H1 (cell line): ENCODE measurements at regions not wholly inside any gene's neighbourhood (a gene's known extent, or its start where the extent isn't known, plus 50 kb on each side); places are given as distances from the start of the nearest gene placed in this dataset.

Experiments used
- ASH2L ChIP-seq: fragments of 200-600, 300-600 bp; sonication (generic); IDR thresholded peaks from one replicate; pipeline ENCODE4 v1.7.1; 2017; ENCODE audit warnings: low read length
- BRCA1 ChIP-seq: IDR thresholded peaks from 2 replicates; pipeline ENCODE4 v1.6.1; 2012; ENCODE audit warnings: low read depth, low read length, improper control_type of control experiment
- CEBPB ChIP-seq: IDR thresholded peaks from 2 replicates; pipeline ENCODE4 v1.6.1; 2012; ENCODE audit warnings: low read depth, low read length
- CHD7 ChIP-seq: fragments of 300-600 bp; sonication (generic); IDR thresholded peaks from 2 replicates; pipeline ENCODE4 v1.7.1; 2012; ENCODE audit warnings: low read length, moderate library complexity, mild to moderate bottlenecking, inconsistent platforms; ENCODE audit not compliant: insufficient replicate concordance
- CREB1 ChIP-seq: IDR thresholded peaks from 2 replicates; pipeline ENCODE4 v1.6.1; 2012; ENCODE audit warnings: inconsistent platforms
- EP300 ChIP-seq, 2 experiments: IDR thresholded peaks; 1 replicate in 1 of 2; 2 replicates in 1 of 2; pipeline ENCODE4 v1.6.1; 2011 to 2012; ENCODE audit warnings: low read depth in 2 of 2, low read length in 2 of 2, mild to moderate bottlenecking in 2 of 2, borderline replicate concordance in 1 of 2, inconsistent platforms in 1 of 2, moderate library complexity in 1 of 2
- FOSL1 ChIP-seq: IDR thresholded peaks from 2 replicates; pipeline ENCODE4 v1.6.1; 2011; ENCODE audit warnings: mild to moderate bottlenecking, low read depth, low read length, moderate library complexity; ENCODE audit not compliant: insufficient read depth
- GTF2F1 ChIP-seq: IDR thresholded peaks from 2 replicates; pipeline ENCODE4 v1.6.1; 2012; ENCODE audit warnings: low read depth, low read length, improper control_type of control experiment, borderline replicate concordance
- KDM5A ChIP-seq: fragments of 200-600 bp; IDR thresholded peaks from 2 replicates; pipeline ENCODE4 v1.7.1; 2012; ENCODE audit warnings: mild to moderate bottlenecking, low read length, inconsistent platforms, mixed read lengths
- PHF8 ChIP-seq: fragments of 200-600 bp; sonication (generic); conservative IDR thresholded peaks from 2 replicates; pipeline ENCODE4 v1.7.1; 2012; ENCODE audit warnings: low read depth, mild to moderate bottlenecking, inconsistent platforms, low read length, moderate library complexity
- SIRT6 ChIP-seq: IDR thresholded peaks from one replicate; pipeline ENCODE4 v1.7.1; 2012; ENCODE audit warnings: low read length, inconsistent platforms
- SP1 ChIP-seq: IDR thresholded peaks from 2 replicates; pipeline ENCODE4 v1.6.1; 2011; ENCODE audit warnings: low read depth, low read length
- TEAD4 ChIP-seq: IDR thresholded peaks from 2 replicates; pipeline ENCODE4 v1.6.1; 2012; ENCODE audit warnings: low read depth, low read length, inconsistent platforms, mixed read lengths

GRCh38 chr3:164370970-164371369 is 707.3 kb downstream of the SI start (continued):
- TF ChIP-seq CHD7 (no peak), FOSL1 (no peak), CEBPB (no peak), SP1 (no peak), KDM5A (no peak), CREB1 (no peak), BRCA1 (no peak), GTF2F1 (no peak), ASH2L (no peak), PHF8 (no peak), TEAD4 (no peak), EP300 (IDR thresholded peaks at IDR 0.05; ENCODE audit: borderline replicate concordance in 1 of 2, low read depth in 2 of 2, low read length in 2 of 2) (no peak), SIRT6 (no peak)
